ENCODE measurements at regions not wholly inside any gene's neighbourhood (a gene's known extent, or its start where the extent isn't known, plus 50 kb on each side); places are given as distances from the start of the nearest gene placed in this dataset.

GRCh38 chr6:146972546-146972945, 231.7 kb upstream of the STXBP5 start:
- TF ChIP-seq EZH2 (IDR thresholded peaks at IDR 0.05; ENCODE audit: borderline replicate concordance, low read depth, low read length, severe bottlenecking), result no peak
- TF ChIP-seq, protein P1, sequence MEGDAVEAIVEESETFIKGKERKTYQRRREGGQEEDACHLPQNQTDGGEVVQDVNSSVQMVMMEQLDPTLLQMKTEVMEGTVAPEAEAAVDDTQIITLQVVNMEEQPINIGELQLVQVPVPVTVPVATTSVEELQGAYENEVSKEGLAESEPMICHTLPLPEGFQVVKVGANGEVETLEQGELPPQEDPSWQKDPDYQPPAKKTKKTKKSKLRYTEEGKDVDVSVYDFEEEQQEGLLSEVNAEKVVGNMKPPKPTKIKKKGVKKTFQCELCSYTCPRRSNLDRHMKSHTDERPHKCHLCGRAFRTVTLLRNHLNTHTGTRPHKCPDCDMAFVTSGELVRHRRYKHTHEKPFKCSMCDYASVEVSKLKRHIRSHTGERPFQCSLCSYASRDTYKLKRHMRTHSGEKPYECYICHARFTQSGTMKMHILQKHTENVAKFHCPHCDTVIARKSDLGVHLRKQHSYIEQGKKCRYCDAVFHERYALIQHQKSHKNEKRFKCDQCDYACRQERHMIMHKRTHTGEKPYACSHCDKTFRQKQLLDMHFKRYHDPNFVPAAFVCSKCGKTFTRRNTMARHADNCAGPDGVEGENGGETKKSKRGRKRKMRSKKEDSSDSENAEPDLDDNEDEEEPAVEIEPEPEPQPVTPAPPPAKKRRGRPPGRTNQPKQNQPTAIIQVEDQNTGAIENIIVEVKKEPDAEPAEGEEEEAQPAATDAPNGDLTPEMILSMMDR (IDR thresholded peaks at IDR 0.05; ENCODE audit: borderline replicate concordance, extremely low read depth, low read length, poor library complexity, severe bottlenecking), result no peak
